IMR-90 (cell line): ENCODE measurements at regions not wholly inside any gene's neighbourhood (a gene's known extent, or its start where the extent isn't known, plus 50 kb on each side); places are given as distances from the start of the nearest gene placed in this dataset.

ENCODE experiments used
- CTCF ChIP-seq: conservative IDR thresholded peaks from 2 replicates; pipeline ENCODE4 v1.5.1; 2012; ENCODE audit warnings: mild to moderate bottlenecking, low read depth, low read length, improper control_type of control experiment
- POLR2A ChIP-seq: IDR thresholded peaks from 2 replicates; pipeline ENCODE4 v1.6.1; 2012; ENCODE audit warnings: mild to moderate bottlenecking, low read depth, low read length
- SMC3 ChIP-seq: fragments of 150-350 bp; IDR thresholded peaks from 2 replicates; pipeline ENCODE4 v1.6.1; 2016; ENCODE audit warnings: low read depth, mild to moderate bottlenecking, antibody characterized with exemption, low read length, moderate library complexity
- USF2 ChIP-seq: fragments of 150-350 bp; IDR thresholded peaks from 2 replicates; pipeline ENCODE4 v1.6.1; 2017; ENCODE audit warnings: mild to moderate bottlenecking, antibody characterized with exemption, low read length, low read depth

- TF ChIP-seq CTCF (no peak), USF2 (no peak), SMC3 (no peak), POLR2A (no peak)
Measured at GRCh38 chr11:45725121-45725520, 59.7 kb upstream of the CHST1 start.
